Suprapubic skin (tissue), 4 donors: ENCODE measurements at regions not wholly inside any gene's neighbourhood (a gene's known extent, or its start where the extent isn't known, plus 50 kb on each side); places are given as distances from the start of the nearest gene placed in this dataset.

Experiments
- POLR2A ChIP-seq, 2 donors: fragments of 450-650 bp; IDR thresholded peaks; one replicate each; pipeline ENCODE4 v1.6.1; 2017; ENCODE audit warnings: antibody characterized with exemption in 2 of 2, mild to moderate bottlenecking in 2 of 2, moderate library complexity in 2 of 2
- POLR2AphosphoS5 ChIP-seq, 3 donors: sonication (generic); formaldehyde crosslinking; IDR thresholded peaks; one replicate each; pipeline ENCODE4 v1.6.1; 2017; ENCODE audit warnings: antibody characterized with exemption in 3 of 3
- TF ChIP-seq, protein P1 (sequence below), 2 donors: fragments of 200-600 bp in 1 of 2; fragments of 450-650 bp in 1 of 2; sonication (generic) in 1 of 2; IDR thresholded peaks; one replicate each; pipeline ENCODE4 v1.5.1; 2016 to 2019; ENCODE audit warnings: antibody characterized with exemption in 2 of 2, mild to moderate bottlenecking in 1 of 2, moderate library complexity in 1 of 2

DNA sequence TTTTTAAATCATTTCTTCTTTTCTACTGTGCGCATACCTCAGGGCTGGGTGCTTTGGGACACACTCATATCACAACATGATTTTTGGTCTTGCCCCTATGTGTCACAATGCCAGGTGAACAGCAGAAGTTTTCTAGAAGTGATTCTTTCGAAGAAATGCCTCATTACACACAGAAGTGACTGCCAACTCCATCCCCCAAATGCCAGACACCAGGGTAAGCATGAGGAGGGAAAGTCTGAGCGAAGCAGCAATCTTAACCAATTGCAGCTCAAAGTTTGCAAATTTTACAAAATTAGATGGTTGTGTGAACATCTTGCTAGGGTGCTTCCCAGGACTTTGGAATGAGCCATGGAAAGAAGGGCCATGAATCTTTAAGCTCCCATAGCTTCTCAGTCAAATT lies 87.3 kb upstream of the PLEKHA5 start:
- TF ChIP-seq POLR2A (IDR thresholded peaks at IDR 0.05): no peak
- no peak for TF ChIP-seq POLR2AphosphoS5 (IDR thresholded peaks at IDR 0.05)
- TF ChIP-seq, protein P1, sequence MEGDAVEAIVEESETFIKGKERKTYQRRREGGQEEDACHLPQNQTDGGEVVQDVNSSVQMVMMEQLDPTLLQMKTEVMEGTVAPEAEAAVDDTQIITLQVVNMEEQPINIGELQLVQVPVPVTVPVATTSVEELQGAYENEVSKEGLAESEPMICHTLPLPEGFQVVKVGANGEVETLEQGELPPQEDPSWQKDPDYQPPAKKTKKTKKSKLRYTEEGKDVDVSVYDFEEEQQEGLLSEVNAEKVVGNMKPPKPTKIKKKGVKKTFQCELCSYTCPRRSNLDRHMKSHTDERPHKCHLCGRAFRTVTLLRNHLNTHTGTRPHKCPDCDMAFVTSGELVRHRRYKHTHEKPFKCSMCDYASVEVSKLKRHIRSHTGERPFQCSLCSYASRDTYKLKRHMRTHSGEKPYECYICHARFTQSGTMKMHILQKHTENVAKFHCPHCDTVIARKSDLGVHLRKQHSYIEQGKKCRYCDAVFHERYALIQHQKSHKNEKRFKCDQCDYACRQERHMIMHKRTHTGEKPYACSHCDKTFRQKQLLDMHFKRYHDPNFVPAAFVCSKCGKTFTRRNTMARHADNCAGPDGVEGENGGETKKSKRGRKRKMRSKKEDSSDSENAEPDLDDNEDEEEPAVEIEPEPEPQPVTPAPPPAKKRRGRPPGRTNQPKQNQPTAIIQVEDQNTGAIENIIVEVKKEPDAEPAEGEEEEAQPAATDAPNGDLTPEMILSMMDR (IDR thresholded peaks at IDR 0.05): no peak
